Uterus (tissue), 2 donors: ENCODE measurements at regions not wholly inside any gene's neighbourhood (a gene's known extent, or its start where the extent isn't known, plus 50 kb on each side); places are given as distances from the start of the nearest gene placed in this dataset.

Experiments used
- POLR2A ChIP-seq, 2 donors: fragments of 450-650 bp; IDR thresholded peaks; one replicate each; pipeline ENCODE4 v1.6.1; 2016; ENCODE audit warnings: antibody characterized with exemption in 2 of 2, mild to moderate bottlenecking in 1 of 2, moderate library complexity in 1 of 2
- TF ChIP-seq, protein P1 (sequence below), 4 experiments: fragments of 200-600 bp in 2 of 4; fragments of 450-650 bp in 2 of 4; sonication (generic) in 2 of 4; IDR thresholded peaks; one replicate each; pipeline ENCODE4 v1.5.1; 2016 to 2019; ENCODE audit warnings: antibody characterized with exemption in 4 of 4, mild to moderate bottlenecking in 2 of 4, moderate library complexity in 1 of 4

DNA sequence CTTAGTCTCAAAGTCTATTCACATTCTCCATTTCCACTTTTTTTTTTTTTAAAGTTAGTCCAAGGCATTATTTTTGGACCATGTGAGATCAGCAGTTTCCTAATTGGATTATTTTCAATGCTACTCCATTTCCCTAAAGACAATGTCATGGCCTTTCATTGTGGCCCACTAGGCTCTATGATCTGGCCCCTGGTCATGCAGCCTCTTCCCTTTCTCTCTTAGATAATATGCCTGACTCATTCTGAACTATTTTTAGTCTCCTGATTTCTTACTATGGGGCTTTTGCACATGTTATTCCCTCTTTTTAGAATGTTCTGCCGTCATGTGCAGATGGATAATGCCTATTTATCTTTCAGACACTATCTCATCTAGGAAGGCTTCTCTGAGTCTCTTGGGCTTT, 157.3 kb downstream of the TMA16 start:
- TF ChIP-seq, protein P1, sequence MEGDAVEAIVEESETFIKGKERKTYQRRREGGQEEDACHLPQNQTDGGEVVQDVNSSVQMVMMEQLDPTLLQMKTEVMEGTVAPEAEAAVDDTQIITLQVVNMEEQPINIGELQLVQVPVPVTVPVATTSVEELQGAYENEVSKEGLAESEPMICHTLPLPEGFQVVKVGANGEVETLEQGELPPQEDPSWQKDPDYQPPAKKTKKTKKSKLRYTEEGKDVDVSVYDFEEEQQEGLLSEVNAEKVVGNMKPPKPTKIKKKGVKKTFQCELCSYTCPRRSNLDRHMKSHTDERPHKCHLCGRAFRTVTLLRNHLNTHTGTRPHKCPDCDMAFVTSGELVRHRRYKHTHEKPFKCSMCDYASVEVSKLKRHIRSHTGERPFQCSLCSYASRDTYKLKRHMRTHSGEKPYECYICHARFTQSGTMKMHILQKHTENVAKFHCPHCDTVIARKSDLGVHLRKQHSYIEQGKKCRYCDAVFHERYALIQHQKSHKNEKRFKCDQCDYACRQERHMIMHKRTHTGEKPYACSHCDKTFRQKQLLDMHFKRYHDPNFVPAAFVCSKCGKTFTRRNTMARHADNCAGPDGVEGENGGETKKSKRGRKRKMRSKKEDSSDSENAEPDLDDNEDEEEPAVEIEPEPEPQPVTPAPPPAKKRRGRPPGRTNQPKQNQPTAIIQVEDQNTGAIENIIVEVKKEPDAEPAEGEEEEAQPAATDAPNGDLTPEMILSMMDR (IDR thresholded peaks at IDR 0.05), result no peak
- no peak for TF ChIP-seq POLR2A (IDR thresholded peaks at IDR 0.05)
